ACC112 (cell line): ENCODE measurements at regions not wholly inside any gene's neighbourhood (a gene's known extent, or its start where the extent isn't known, plus 50 kb on each side); places are given as distances from the start of the nearest gene placed in this dataset.
"Not testable (repeated sequence)": the region's sequence is repeated elsewhere in the genome, so short reads cannot be mapped to it uniquely, and the experiment has no call there.

ENCODE experiments used
- H2AFZ ChIP-seq: fragments of 200-600 bp; sonication (generic); one replicate; pipeline ENCODE4 v1.6.0; 2017; ENCODE audit warnings: antibody characterized with exemption, low read length; ENCODE audit not compliant: unreplicated experiment
- H3K27ac ChIP-seq: fragments of 200-600 bp; sonication (generic); 2 replicates; pipeline ENCODE4 v1.5.1; 2014; ENCODE audit warnings: low read depth, mild to moderate bottlenecking, antibody characterized with exemption, low read length, moderate library complexity
- H3K27me3 ChIP-seq: fragments of 200-600 bp; sonication (generic); 2 replicates; pipeline ENCODE4 v1.6.1; 2014; ENCODE audit warnings: mild to moderate bottlenecking, antibody characterized with exemption, low read length, moderate library complexity, mixed read lengths; ENCODE audit not compliant: insufficient read depth
- H3K36me3 ChIP-seq: fragments of 200-600 bp; sonication (generic); 2 replicates; pipeline ENCODE4 v1.6.1; 2016; ENCODE audit warnings: mild to moderate bottlenecking, antibody characterized with exemption, low read length, moderate library complexity, mixed read lengths; ENCODE audit not compliant: insufficient read depth
- H3K4me1 ChIP-seq: fragments of 200-600 bp; sonication (generic); one replicate; pipeline ENCODE4 v1.6.1; 2016; ENCODE audit warnings: low read length, mixed read lengths; ENCODE audit not compliant: insufficient read depth, unreplicated experiment, control insufficient read depth
- H3K4me3 ChIP-seq: fragments of 200-600 bp; sonication (generic); 2 replicates; pipeline ENCODE4 v1.5.1; 2014; ENCODE audit warnings: mild to moderate bottlenecking, low read depth, low read length
- H3K79me2 ChIP-seq: fragments of 200-600 bp; sonication (generic); one replicate; pipeline ENCODE4 v1.6.0; 2016; ENCODE audit warnings: low read length; ENCODE audit not compliant: control insufficient read depth, unreplicated experiment, insufficient read depth

DNA sequence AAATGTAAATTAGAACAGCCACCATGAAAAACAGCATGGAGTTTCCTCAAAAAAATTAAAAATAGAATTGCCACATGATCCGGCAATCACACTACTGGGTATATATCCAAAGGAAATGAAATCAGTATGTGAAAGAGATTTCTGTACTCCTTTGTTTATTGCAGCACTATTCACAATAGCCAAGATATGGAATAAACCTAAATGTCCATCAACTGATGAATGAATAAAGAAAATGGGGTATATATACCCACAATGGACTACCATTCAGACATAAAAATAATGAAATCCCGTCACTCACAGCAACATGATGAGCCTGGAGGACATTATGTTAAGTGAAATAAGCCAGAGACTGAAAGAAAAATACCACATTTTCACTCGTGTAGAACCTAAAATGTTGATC, 296.9 kb downstream of the RAP2B start:
- Histone ChIP-seq H3K79me2 (no peaks in the 10 kb centered on the region), H3K36me3 (no peaks in the 10 kb centered on the region), H2AFZ (no peak overlapping the region), H3K4me3 (no peak overlapping the region), H3K27me3 (no peaks in the 10 kb centered on the region), H3K4me1 (no peaks in the 10 kb centered on the region), H3K27ac (no peak overlapping the region)

DNA sequence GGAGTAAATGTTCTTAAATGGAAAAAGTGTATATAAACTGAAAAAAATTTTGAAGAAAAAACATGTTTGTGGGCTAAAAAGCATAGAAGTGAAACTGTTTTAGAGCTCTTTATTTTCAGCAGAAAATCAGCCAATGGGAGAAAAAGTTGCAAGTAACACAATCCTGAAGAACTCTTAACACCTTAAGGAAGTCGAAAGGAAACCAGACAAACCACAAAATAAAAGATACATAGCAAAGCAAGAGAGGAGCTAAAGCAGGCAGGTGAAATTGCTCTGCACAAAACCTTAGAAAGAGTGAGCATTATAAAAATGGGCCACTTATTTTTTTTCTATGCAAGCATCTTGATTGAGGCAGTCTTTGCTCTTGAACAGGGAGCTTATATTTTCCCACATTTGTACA, 300.5 kb downstream of the RAP2B start:
- Histone ChIP-seq H3K36me3 (no peaks in the 10 kb centered on the region), H3K4me1 (no peaks in the 10 kb centered on the region), H3K4me3 (no peak overlapping the region), H3K79me2 (no peaks in the 10 kb centered on the region), H3K27me3 (no peaks in the 10 kb centered on the region), H3K27ac (no peak overlapping the region), H2AFZ (no peak overlapping the region)

DNA sequence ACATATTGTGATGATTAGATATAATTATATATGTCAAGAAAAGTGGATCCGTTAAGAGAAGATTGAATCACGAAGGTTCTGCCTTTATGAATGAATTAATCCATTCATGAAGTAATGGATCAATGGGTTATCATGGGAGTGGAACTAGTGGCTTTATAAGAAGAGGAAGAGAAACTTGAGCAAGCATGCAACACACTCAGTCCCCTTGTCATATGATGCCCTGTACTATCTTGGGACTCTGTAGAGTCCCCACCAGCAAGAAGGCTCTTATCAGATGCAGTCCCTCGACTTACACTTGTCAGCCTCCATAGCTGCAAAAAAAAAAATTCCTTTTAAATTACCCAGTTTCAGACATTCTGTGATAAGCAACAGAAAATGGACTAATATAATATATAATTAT, 301.9 kb downstream of the RAP2B start:
- H3K27me3 ChIP-seq, result no peaks in the 10 kb centered on the region
- no peaks in the 10 kb centered on the region for H3K36me3 ChIP-seq
- no peak overlapping the region for H2AFZ ChIP-seq
- H3K79me2 ChIP-seq, result no peaks in the 10 kb centered on the region
- H3K4me3 ChIP-seq, result no peak overlapping the region
- H3K27ac ChIP-seq, result no peak overlapping the region
- no peaks in the 10 kb centered on the region for H3K4me1 ChIP-seq

DNA sequence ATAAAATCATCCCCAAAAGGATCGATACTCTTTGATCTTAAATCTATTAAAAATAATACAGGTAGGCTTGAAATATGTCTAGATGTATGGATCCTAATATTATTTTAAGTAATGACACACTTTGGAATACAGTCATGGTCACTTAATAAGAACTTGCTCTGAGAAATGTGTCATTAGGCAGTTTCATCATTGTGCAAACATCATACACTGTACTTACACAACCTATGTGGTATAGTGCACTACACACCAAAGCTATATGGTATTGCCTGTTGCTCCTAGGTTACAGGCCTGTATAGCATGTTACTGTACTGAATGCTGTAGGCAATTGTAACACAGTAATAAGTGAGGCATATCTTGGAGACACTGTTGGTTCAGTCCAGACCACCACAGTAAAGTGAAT, 307.1 kb downstream of the RAP2B start:
- no peak overlapping the region for H2AFZ ChIP-seq
- H3K4me3 ChIP-seq, result no peak overlapping the region
- H3K36me3 ChIP-seq, result no peaks in the 10 kb centered on the region
- H3K27me3 ChIP-seq, result no peaks in the 10 kb centered on the region
- no peaks in the 10 kb centered on the region for H3K4me1 ChIP-seq
- no peak overlapping the region for H3K27ac ChIP-seq
- H3K79me2 ChIP-seq, result no peaks in the 10 kb centered on the region

DNA sequence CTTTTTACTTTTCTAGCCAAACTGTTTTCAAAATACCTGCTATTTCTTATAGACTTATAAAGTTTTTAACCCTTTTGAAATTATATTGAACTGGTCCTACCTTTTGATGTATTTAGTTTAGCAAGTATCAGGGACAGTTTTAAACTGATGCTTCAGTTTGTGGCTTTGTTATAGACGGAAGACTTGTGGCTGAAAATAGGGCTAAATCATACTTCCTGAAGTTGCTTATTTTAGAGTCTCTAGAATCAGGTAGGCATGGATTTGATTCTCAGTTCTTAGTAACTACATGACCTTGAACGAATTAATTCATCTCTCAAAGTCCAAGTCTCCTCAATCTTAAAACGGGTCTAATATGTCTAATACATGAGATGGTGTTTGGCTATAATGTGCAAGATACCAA, 322.8 kb downstream of the RAP2B start:
- no peak overlapping the region for H2AFZ ChIP-seq
- H3K4me3 ChIP-seq, result no peak overlapping the region
- no peaks in the 10 kb centered on the region for H3K79me2 ChIP-seq
- no peak overlapping the region for H3K27ac ChIP-seq
- no peaks in the 10 kb centered on the region for H3K36me3 ChIP-seq
- H3K4me1 ChIP-seq, result no peaks in the 10 kb centered on the region
- no peaks in the 10 kb centered on the region for H3K27me3 ChIP-seq

DNA sequence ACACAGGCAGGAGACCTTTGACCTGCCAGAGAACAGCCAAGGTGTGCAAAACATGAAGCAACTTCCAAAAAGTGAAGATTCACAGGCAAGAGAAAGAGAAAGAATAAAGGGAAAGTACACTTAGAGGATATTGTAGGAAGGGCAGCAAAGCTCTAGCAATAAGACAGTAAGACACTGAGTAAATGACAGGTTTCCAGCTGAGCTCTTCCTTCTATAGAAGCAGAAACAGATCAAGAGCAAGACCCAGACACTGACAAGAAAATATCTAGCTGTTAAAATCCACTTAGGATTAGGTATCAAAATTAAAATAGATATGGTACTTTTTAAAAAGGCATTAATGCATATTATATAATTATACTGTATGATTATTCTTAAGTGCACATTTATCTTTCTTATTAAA, 333.4 kb downstream of the RAP2B start:
- Histone ChIP-seq H3K4me1 (no peaks in the 10 kb centered on the region), H3K79me2 (no peaks in the 10 kb centered on the region), H2AFZ (no peak overlapping the region), H3K36me3 (no peaks in the 10 kb centered on the region), H3K4me3 (no peak overlapping the region), H3K27me3 (no peaks in the 10 kb centered on the region), H3K27ac (no peak overlapping the region)

DNA sequence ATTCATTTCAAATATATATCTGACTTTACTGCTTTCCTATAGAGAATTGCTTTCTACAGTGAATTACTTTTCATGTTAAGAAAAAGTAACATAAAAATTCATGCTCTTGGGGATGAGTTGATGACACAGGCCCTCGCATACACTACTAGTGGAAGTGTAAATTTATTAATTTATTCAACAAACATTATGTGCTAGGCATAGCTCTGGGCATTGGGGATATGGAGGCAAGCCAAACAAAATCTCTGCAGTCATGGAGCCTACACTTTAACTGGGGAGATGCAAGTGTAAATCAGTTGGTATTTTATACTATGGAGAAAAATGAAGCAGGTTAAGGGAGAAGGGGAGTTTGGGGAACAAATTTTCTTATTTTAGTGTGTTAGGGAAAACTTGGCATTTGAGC, 340.7 kb downstream of the RAP2B start:
- Histone ChIP-seq H3K36me3 (no peaks in the 10 kb centered on the region), H2AFZ (no peak overlapping the region)

DNA sequence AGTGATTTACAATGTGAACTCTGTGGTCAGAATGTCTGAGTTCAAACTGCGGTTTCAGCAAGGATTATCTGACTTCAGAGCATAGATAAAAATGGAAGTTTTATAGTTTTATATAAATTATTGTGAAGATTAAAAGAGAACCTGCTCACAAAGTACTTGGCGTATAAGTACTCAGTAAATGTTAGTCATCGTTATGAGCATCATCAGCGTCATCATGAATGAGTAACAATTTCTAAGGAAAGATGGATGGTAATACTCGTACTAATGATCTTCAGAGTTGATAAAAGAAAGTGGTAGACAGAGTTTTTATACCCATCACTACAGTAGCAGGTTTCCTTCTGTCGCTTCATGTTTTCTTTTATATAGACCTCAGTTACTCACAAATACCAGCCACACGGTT, 341.8 kb downstream of the RAP2B start:
- no peak overlapping the region for H2AFZ ChIP-seq
- H3K27me3 ChIP-seq, result no peaks in the 10 kb centered on the region
- no peaks in the 10 kb centered on the region for H3K79me2 ChIP-seq
- H3K4me3 ChIP-seq, result no peak overlapping the region
- H3K4me1 ChIP-seq, result no peaks in the 10 kb centered on the region
- H3K27ac ChIP-seq, result no peak overlapping the region
- H3K36me3 ChIP-seq, result no peaks in the 10 kb centered on the region

More for the DNA sequence above, 340.7 kb downstream of the RAP2B start:
- Histone ChIP-seq H3K4me1 (no peaks in the 10 kb centered on the region), H3K4me3 (no peak overlapping the region), H3K27me3 (no peaks in the 10 kb centered on the region), H3K27ac (no peak overlapping the region), H3K79me2 (no peaks in the 10 kb centered on the region)

DNA sequence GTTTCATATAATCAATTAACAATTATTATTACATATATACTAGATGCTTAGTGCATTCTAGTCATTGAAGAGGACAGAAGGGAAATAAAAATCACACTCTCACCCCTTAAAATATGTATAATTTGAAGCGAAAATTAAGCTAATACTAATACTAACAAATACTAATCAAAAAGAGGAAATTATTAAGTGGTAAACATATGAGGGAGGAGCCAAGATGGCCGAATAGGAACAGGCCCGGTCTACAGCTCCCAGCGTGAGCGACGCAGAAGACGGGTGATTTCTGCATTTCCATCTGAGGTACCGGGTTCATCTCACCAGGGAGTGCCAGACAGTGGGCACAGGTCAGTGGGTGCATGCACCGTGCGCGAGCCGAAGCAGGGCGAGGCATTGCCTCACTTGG, 344.2 kb downstream of the RAP2B start:
- not testable (repeated sequence) for H3K36me3 ChIP-seq, H3K27ac ChIP-seq, H3K27me3 ChIP-seq, H2AFZ ChIP-seq, H3K4me1 ChIP-seq, H3K79me2 ChIP-seq, H3K4me3 ChIP-seq

DNA sequence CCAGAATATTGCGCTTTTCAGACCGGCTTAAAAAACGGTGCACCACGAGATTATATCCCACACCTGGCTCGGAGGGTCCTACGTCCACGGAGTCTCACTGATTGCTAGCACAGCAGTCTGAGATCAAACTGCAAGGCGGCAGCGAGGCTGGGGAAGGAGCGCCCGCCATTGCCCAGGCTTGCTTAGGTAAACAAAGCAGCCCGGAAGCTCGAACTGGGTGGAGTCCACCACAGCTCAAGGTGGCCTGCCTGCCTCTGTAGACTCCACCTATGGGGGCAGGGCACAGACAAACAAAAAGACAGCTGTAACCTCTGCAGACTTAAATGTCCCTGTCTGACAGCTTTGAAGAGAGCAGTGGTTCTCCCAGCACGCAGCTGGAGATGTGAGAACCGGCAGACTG, 344.7 kb downstream of the RAP2B start:
- H3K4me3 ChIP-seq, H3K36me3 ChIP-seq, H3K79me2 ChIP-seq, H3K27ac ChIP-seq, H3K4me1 ChIP-seq, H2AFZ ChIP-seq, H3K27me3 ChIP-seq: not testable (repeated sequence)

DNA sequence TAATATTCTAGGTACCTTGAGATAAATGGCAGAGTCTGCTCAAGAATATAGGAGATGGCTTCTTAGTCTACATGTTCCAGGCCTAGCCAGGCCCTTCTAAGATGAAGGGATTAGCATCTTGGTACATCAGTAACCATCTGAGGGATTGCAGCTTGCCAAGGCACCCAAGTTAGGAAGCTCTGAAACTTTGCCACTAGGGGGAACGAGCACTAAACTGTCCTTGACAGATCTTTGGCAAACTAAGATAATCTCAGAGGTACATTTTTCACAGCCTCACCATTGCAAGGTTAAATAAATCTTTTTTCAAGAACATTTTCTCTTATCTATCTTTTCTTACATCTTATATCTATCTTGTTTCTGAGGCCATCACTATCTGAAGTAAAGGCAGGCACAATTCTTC, 351.2 kb downstream of the RAP2B start:
- no peak overlapping the region for H3K27ac ChIP-seq
- H3K79me2 ChIP-seq, result no peaks in the 10 kb centered on the region
- H3K36me3 ChIP-seq, result no peaks in the 10 kb centered on the region
- H2AFZ ChIP-seq, result no peak overlapping the region
- no peaks in the 10 kb centered on the region for H3K27me3 ChIP-seq
- no peaks in the 10 kb centered on the region for H3K4me1 ChIP-seq
- no peak overlapping the region for H3K4me3 ChIP-seq

DNA sequence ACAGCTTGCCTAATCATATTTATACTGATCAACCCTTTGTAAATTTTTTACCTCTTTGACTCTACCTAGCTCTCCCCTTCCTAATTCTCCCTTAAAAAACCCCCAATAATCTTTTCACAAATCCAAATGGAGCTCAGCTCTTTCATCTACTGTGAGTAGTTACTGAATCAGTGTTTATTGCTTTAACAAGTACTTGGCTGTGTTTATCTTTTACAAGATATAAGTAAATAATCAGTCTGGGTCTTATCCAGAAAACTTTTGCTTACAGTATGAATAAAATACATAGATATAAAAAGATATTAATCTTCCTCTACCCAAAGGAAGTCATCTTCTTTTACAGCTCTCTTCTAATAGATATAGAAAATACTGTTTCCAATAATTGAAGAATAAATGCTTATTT, 366.4 kb downstream of the RAP2B start:
- H3K27ac ChIP-seq, result no peak overlapping the region
- H2AFZ ChIP-seq, result no peak overlapping the region
- no peaks in the 10 kb centered on the region for H3K36me3 ChIP-seq
- H3K27me3 ChIP-seq, result no peaks in the 10 kb centered on the region; the same call in 1 of the 2 replicates
- H3K4me3 ChIP-seq, result no peak overlapping the region
- no peaks in the 10 kb centered on the region for H3K79me2 ChIP-seq
- H3K4me1 ChIP-seq, result no peaks in the 10 kb centered on the region
